ENCODE measurements at regions not wholly inside any gene's neighbourhood (a gene's known extent, or its start where the extent isn't known, plus 50 kb on each side); places are given as distances from the start of the nearest gene placed in this dataset.

GRCh38 chr13:72221276-72221962 is 354.4 kb upstream of the DACH1 start:
- no peak for DNase-seq (ENCODE audit: low read depth)

- DNase-seq (ENCODE audit: low read depth) = no peak
Measured at GRCh38 chr13:72218966-72219365, 352.0 kb upstream of the DACH1 start.

GRCh38 chr13:72217142-72217541 is 350.1 kb upstream of the DACH1 start:
- DNase-seq (ENCODE audit: low read depth) = no peak

GRCh38 chr13:72208112-72208645 is 341.2 kb upstream of the DACH1 start:
- no peak for DNase-seq (ENCODE audit: low read depth)

GRCh38 chr13:72205773-72206172 is 338.8 kb upstream of the DACH1 start:
- DNase-seq (ENCODE audit: low read depth) = no peak

- DNase-seq (ENCODE audit: low read depth) = peak; percentile 25
Measured at GRCh38 chr13:72204291-72204690, 337.3 kb upstream of the DACH1 start.

- DNase-seq (ENCODE audit: low read depth) = no peak
Measured at GRCh38 chr13:72201726-72202125, 334.7 kb upstream of the DACH1 start.

- DNase-seq (ENCODE audit: low read depth) = no peak
Measured at GRCh38 chr13:72199640-72200039, 332.6 kb upstream of the DACH1 start.

- no peak for DNase-seq (ENCODE audit: low read depth)
Measured at GRCh38 chr13:72198967-72199560, 332.1 kb upstream of the DACH1 start.

GRCh38 chr13:72198042-72198441 is 331.0 kb upstream of the DACH1 start:
- no peak for DNase-seq (ENCODE audit: low read depth)

- DNase-seq (ENCODE audit: low read depth) = no peak
Measured at GRCh38 chr13:72195044-72195704, 328.2 kb upstream of the DACH1 start.

- no peak for DNase-seq (ENCODE audit: low read depth)
Measured at GRCh38 chr13:72194523-72194922, 327.5 kb upstream of the DACH1 start.

- no peak for DNase-seq (ENCODE audit: low read depth)
Measured at GRCh38 chr13:72186730-72187422, 319.9 kb upstream of the DACH1 start.

GRCh38 chr13:72185776-72186175 is 318.8 kb upstream of the DACH1 start:
- DNase-seq (ENCODE audit: low read depth) = no peak

GRCh38 chr13:72181661-72182060 is 314.7 kb upstream of the DACH1 start:
- DNase-seq (ENCODE audit: low read depth) = no peak

- peak; percentile 5 for DNase-seq (ENCODE audit: low read depth)
Measured at GRCh38 chr13:72180253-72180952, 313.4 kb upstream of the DACH1 start.

GRCh38 chr13:72174549-72174948 is 307.5 kb upstream of the DACH1 start:
- DNase-seq (ENCODE audit: low read depth) = no peak

GRCh38 chr13:72170571-72170970 is 303.6 kb upstream of the DACH1 start:
- no peak for DNase-seq (ENCODE audit: low read depth)

- no peak for DNase-seq (ENCODE audit: low read depth)
Measured at GRCh38 chr13:72168126-72168855, 301.3 kb upstream of the DACH1 start.

- DNase-seq (ENCODE audit: low read depth) = no peak
Measured at GRCh38 chr13:72166102-72166650, 299.2 kb upstream of the DACH1 start.

GRCh38 chr13:72165276-72165675 is 298.3 kb upstream of the DACH1 start:
- no peak for DNase-seq (ENCODE audit: low read depth)
